ENCODE measurements at regions not wholly inside any gene's neighbourhood (a gene's known extent, or its start where the extent isn't known, plus 50 kb on each side); places are given as distances from the start of the nearest gene placed in this dataset.

GRCh38 chr5:57627661-57628060 lies 145.1 kb upstream of the ACTBL2 start:
- DNase-seq (ENCODE audit: low read depth in 3 of 3): no peak

- no peak for DNase-seq (ENCODE audit: low read depth in 3 of 3)
Measured at GRCh38 chr5:57626703-57627102, 144.1 kb upstream of the ACTBL2 start.

- no peak for DNase-seq (ENCODE audit: low read depth in 3 of 3)
Measured at GRCh38 chr5:57621624-57622023, 139.0 kb upstream of the ACTBL2 start.

GRCh38 chr5:57618767-57619381 lies 136.3 kb upstream of the ACTBL2 start:
- no peak for DNase-seq (ENCODE audit: low read depth in 3 of 3)

- DNase-seq (ENCODE audit: low read depth in 3 of 3): no peak
Measured at GRCh38 chr5:57613741-57614140, 131.1 kb upstream of the ACTBL2 start.

- no peak for DNase-seq (ENCODE audit: low read depth in 3 of 3)
Measured at GRCh38 chr5:57611177-57611576, 128.6 kb upstream of the ACTBL2 start.

- DNase-seq (ENCODE audit: low read depth in 3 of 3): no peak
Measured at GRCh38 chr5:57608542-57608941, 125.9 kb upstream of the ACTBL2 start.

GRCh38 chr5:57601996-57602395 lies 119.4 kb upstream of the ACTBL2 start:
- no peak for DNase-seq (ENCODE audit: low read depth in 3 of 3)

GRCh38 chr5:57600321-57600720 lies 117.7 kb upstream of the ACTBL2 start:
- DNase-seq (ENCODE audit: low read depth in 3 of 3): no peak

- no peak for DNase-seq (ENCODE audit: low read depth in 3 of 3)
Measured at GRCh38 chr5:57598756-57599155, 116.1 kb upstream of the ACTBL2 start.

- no peak for DNase-seq (ENCODE audit: low read depth in 3 of 3)
Measured at GRCh38 chr5:57598097-57598496, 115.5 kb upstream of the ACTBL2 start.

GRCh38 chr5:57595523-57595991 lies 112.9 kb upstream of the ACTBL2 start:
- DNase-seq (ENCODE audit: low read depth in 3 of 3): no peak

GRCh38 chr5:57594436-57594835 lies 111.8 kb upstream of the ACTBL2 start:
- no peak for DNase-seq (ENCODE audit: low read depth in 3 of 3)

- DNase-seq (ENCODE audit: low read depth in 3 of 3): no peak
Measured at GRCh38 chr5:57592236-57592635, 109.6 kb upstream of the ACTBL2 start.

GRCh38 chr5:57586649-57587048 lies 104.0 kb upstream of the ACTBL2 start:
- DNase-seq (ENCODE audit: low read depth in 3 of 3): no peak

- no peak for DNase-seq (ENCODE audit: low read depth in 3 of 3)
Measured at GRCh38 chr5:57582578-57583070, 100.0 kb upstream of the ACTBL2 start.

- DNase-seq (ENCODE audit: low read depth in 3 of 3): no peak
Measured at GRCh38 chr5:57581772-57582171, 99.2 kb upstream of the ACTBL2 start.

GRCh38 chr5:57581222-57581621 lies 98.6 kb upstream of the ACTBL2 start:
- no peak for DNase-seq (ENCODE audit: low read depth in 3 of 3)

- no peak for DNase-seq (ENCODE audit: low read depth in 3 of 3)
Measured at GRCh38 chr5:57577432-57578175, 95.0 kb upstream of the ACTBL2 start.

GRCh38 chr5:57576317-57576716 lies 93.7 kb upstream of the ACTBL2 start:
- no peak for DNase-seq (ENCODE audit: low read depth in 3 of 3)

- no peak for DNase-seq (ENCODE audit: low read depth in 3 of 3)
Measured at GRCh38 chr5:57575839-57576238, 93.2 kb upstream of the ACTBL2 start.

- no peak for DNase-seq (ENCODE audit: low read depth in 3 of 3)
Measured at GRCh38 chr5:57572461-57572860, 89.8 kb upstream of the ACTBL2 start.

- DNase-seq (ENCODE audit: low read depth in 3 of 3): no peak
Measured at GRCh38 chr5:57569601-57570000, 87.0 kb upstream of the ACTBL2 start.
